D721Med (cell line): ENCODE measurements at regions not wholly inside any gene's neighbourhood (a gene's known extent, or its start where the extent isn't known, plus 50 kb on each side); places are given as distances from the start of the nearest gene placed in this dataset.

Source experiments
- DNase-seq: peaks from one replicate; pipeline ENCODE4 v3.0.0; 2011; ENCODE audit warnings: low spot score; ENCODE audit not compliant: insufficient read length
- FAIRE-seq: peaks from 2 replicates; lab custom pipeline; 2011; peaks lifted over from hg19 to GRCh38; lab: Jason Lieb, UNC
- CTCF ChIP-seq: IDR thresholded peaks from 2 replicates; pipeline ENCODE4 v1.5.1; 2012; ENCODE audit warnings: mild to moderate bottlenecking, control low read depth; ENCODE audit not compliant: insufficient read depth; ENCODE audit errors: missing control alignments

- no peak for FAIRE-seq
- DNase-seq = no peak
- no peak for TF ChIP-seq CTCF
Observed at GRCh38 chr12:87820524-87821202, 208.5 kb downstream of the C12orf50 start.

GRCh38 chr12:87818441-87818840, 210.8 kb downstream of the C12orf50 start:
- no peak for DNase-seq
- FAIRE-seq = no peak
- TF ChIP-seq CTCF = no peak

GRCh38 chr12:87815771-87816585, 213.2 kb downstream of the C12orf50 start:
- DNase-seq (no peak), FAIRE-seq (no peak)
- TF ChIP-seq CTCF = no peak

- no peak for FAIRE-seq
- DNase-seq = no peak
- TF ChIP-seq CTCF = no peak
Observed at GRCh38 chr12:87814625-87815024, 214.6 kb downstream of the C12orf50 start.

- no peak for TF ChIP-seq CTCF
- no peak for FAIRE-seq
- no peak for DNase-seq
Observed at GRCh38 chr12:87813476-87814234, 215.5 kb downstream of the C12orf50 start.

- no peak for FAIRE-seq
- no peak for DNase-seq
- no peak for TF ChIP-seq CTCF
Observed at GRCh38 chr12:87812681-87813080, 216.5 kb downstream of the C12orf50 start.
